GM12891 (cell line): ENCODE measurements at regions not wholly inside any gene's neighbourhood (a gene's known extent, or its start where the extent isn't known, plus 50 kb on each side); places are given as distances from the start of the nearest gene placed in this dataset.

Experiments
- POLR2A ChIP-seq: IDR thresholded peaks from 2 replicates; pipeline ENCODE4 v1.6.1; 2011; ENCODE audit warnings: low read depth, low read length, control low read depth
- POLR2AphosphoS5 ChIP-seq: IDR thresholded peaks from 2 replicates; pipeline ENCODE4 v1.6.1; 2011; ENCODE audit warnings: low read depth, low read length, control low read depth
- TAF1 ChIP-seq: IDR thresholded peaks from 2 replicates; pipeline ENCODE4 v1.6.1; 2011; ENCODE audit warnings: low read depth, low read length, control low read depth

- TF ChIP-seq POLR2A: no peak
- no peak for TF ChIP-seq POLR2AphosphoS5
- TF ChIP-seq TAF1: no peak
These were observed 104.9 kb downstream of the TFAP2C start for GRCh38 chr20:56733967-56734366.
